Anterior cingulate cortex (tissue), 58 donors: ENCODE measurements at regions not wholly inside any gene's neighbourhood (a gene's known extent, or its start where the extent isn't known, plus 50 kb on each side); places are given as distances from the start of the nearest gene placed in this dataset.

Source experiments
- DNase-seq, 58 donors: peaks; one replicate each; lab custom pipeline; 2025; lab: John Stamatoyannopoulos, UW

DNA sequence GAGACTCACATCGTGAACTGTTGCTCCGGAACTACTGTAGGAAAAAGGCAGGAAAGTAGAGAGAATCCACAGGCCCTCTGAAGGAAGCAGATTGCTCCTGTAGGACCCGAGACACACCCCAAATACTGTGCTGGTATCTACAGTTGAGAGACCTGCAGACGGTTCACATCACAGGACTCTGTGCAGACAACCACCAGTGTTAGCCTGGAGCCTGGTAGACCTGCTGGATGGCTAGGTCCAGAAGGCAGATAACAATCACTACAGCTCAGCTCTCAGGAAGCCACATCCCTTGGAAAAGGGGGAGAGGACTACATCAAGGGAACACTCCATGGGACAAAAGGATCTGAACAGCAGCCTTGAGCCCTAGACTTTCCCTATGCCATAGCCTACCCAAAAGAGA lies 311.8 kb upstream of the PRKCQ start:
- DNase-seq, result no peak

DNA sequence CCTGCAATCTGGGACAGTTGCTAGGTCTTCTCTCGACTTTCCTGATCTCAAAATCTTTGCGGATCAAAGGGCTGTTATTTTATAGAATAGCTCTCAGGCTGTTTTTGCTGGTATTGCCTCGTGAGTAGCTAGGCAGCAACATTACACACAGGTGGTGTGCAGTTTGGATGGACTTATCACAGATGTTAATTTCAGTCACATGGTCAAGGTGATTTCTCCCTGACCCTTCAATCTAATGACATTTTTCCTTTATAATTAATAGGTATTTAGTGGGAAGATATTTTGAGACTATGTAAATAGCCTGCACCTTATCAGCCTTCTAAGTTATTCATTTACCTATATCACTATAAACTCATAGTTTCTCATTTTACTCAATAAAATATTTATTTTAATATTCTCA lies 309.6 kb upstream of the PRKCQ start:
- DNase-seq, result no peak

DNA sequence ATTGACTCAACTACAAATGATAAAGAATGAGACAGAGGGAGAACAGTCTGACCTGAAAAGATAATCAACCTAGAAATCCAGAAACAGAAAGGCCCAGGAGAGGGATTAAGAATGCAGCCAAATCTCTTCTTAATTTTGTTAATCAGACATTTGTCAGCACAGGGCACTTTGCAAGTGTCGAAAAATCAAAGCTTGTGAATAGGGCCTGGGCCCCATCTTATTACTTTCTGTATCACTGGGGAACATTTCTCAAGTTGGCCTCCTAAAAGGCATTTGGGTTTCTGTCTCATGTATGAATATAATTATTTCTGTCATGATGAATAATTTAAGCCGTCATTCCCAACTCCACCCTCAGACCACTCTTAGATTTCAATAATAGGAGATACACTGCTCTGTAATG lies 308.4 kb upstream of the PRKCQ start:
- DNase-seq, result no peak

- DNase-seq, result no peak
These were observed 305.2 kb upstream of the PRKCQ start for GRCh38 chr10:6885284-6885683.

- no peak for DNase-seq
These were observed 301.9 kb upstream of the PRKCQ start for GRCh38 chr10:6881987-6882386.

DNA sequence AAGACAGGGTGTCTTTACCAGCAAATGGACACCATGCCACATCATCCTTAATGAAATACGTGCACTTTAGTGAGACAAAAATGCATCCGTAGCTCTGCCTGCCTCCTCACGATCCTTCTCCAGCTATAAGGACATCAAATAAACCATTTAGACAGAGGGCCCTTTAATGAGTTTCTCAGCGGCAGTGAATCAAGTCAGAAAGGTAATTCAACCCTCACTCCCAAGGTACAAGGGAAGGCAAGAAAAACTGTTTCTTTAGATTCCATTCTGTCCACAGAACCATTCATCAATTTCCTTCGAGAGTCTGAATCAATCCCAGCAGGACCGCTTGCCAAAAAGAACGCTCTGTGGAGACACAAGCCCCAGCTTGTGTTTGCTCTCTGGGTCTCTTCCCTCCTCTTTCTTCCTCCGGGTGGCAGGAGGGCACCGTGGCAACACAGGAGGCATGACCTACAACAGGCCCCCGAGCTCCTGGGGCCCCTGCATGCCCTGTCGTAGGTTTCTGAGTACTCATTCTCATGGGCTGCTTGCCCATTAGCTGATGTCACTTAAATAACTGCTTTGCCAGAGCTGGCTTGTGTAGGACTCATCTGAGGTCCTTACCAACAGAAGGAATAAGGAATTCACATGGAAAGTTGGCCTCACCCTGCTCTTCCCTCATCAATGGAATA lies 297.8 kb upstream of the PRKCQ start:
- peak in 27 of 58 donors; percentile 0 to 59 (median 7) for DNase-seq

GRCh38 chr10:6877336-6877721 lies 297.3 kb upstream of the PRKCQ start:
- no peak for DNase-seq

DNA sequence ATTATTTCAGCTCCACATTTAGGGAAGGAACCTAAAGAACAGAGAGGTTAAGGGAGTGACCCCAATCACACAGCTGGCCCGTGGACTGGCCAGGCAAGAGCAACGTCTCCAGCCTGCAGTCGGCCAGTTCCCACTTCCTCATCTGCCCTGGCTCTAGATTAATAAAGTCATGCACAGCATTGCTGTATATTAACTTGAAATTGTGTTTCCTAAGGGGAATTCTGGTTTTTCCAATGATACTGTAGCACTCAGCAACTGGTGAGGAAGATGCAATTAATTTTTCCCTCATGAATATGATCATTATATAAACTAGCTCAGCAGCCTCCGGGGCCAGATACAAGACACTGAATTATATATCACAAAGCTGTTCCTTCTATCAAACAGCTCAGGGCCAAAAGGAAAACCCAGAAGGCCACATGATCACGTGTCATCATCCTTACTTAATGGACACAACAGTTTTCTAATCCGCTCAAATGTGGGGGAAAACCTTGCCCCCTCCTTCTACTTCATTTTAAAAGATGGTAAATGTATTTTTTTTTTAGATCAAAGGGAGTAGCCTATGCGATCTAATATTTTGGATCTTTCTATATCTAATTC lies 295.3 kb upstream of the PRKCQ start:
- DNase-seq, result no peak

DNA sequence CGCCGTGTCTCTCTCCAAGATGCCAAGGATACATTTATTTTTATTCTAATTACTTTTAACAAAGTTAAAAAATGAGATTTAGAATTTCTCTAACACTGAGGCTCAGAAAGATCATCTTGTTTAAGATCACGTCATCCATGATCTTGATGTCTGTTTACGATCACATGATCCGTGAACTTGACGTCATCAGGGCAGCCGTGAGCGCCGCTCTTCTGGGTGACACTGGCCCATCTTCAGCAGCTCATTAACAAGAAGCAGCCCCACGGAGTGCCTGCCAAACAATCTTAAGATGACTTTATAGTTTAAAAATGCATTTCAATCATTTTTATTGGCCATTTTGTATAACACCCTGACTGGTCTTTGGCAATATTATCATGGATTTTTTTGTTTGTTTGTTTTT lies 291.1 kb upstream of the PRKCQ start:
- DNase-seq, result no peak

GRCh38 chr10:6868036-6868725 lies 288.1 kb upstream of the PRKCQ start:
- no peak for DNase-seq

DNA sequence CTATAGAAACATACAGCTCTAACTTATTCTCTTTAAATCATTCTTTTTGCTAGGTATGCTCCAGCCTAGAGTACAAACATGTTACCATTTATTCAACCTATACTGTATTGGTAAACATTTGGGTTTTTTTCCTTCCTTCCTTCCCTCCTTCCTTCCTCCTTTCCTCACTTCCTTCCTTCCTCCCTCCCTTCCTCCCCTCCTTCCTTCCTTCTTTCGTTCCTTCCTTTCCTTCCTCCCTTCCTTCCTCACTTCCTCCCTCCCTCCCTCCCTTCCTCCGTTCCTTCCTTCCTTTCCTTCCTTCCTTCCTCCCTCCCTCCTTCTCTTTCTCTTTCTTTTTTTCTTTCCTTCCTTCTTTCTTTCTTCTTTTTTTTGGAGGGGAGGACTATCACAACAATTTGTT lies 286.7 kb upstream of the PRKCQ start:
- DNase-seq, result no peak

DNA sequence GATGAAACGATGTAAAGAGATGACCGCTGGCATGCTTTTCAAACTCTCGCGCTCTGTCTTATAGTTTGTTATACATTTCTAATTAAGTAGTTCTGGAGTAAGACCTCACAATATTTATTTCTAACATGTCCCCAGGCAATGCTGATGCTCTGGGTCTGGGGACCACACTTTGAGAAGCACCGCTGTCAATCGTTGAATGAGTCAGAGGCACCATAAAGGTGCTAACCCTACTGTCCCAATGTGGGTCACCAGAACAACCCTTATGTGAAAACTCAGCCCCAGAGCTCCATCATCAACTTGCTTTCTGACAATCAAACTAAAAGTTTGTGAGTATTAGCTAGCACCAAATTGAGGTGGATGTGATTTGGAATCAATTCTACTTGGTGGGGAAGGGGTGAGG lies 284.1 kb upstream of the PRKCQ start:
- no peak for DNase-seq

- no peak for DNase-seq
These were observed 283.3 kb upstream of the PRKCQ start for GRCh38 chr10:6863381-6863780.

GRCh38 chr10:6850452-6850851 lies 270.4 kb upstream of the PRKCQ start:
- DNase-seq, result no peak

GRCh38 chr10:6847561-6847960 lies 267.5 kb upstream of the PRKCQ start:
- DNase-seq, result no peak

DNA sequence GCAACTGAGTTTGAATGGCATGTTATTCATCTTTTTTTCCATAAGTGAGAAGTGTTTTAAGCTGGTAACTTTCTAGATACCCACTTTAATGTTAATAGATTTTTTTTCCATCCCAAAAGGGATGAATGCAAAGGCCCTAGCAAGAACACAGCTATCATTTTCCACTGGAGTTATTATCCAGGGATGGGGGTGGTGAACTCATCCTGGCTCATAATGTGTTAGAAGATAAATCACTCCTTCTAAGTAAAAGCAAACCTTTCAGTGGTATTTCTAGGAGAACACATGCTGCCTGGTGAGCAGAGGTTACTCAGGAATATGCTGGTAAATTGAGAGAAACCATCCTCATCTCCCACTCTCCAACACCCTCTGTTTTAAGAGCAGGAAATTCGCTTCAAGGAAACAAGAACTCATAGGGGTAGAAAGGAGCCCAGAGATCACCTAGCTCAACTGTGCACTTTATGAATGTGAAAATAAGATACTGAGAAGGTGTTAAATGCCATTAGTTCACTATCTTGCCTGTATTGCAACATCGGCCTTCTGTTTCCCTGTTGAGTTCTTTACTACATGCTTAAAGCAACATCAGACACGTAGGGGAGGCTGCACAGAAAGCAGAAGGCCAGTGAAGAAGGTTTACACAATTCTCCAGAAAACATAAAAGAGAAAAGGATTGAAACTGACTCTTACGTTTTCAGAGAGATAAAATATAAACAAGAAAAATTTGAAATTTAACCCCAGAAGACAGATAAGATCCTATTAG lies 264.0 kb upstream of the PRKCQ start:
- DNase-seq, result no peak

GRCh38 chr10:6843481-6843881 lies 263.4 kb upstream of the PRKCQ start:
- DNase-seq, result peak in 33 of 58 donors; percentile 1 to 83 (median 48)

GRCh38 chr10:6842722-6843121 lies 262.6 kb upstream of the PRKCQ start:
- no peak for DNase-seq

GRCh38 chr10:6841761-6842160 lies 261.7 kb upstream of the PRKCQ start:
- no peak for DNase-seq

DNA sequence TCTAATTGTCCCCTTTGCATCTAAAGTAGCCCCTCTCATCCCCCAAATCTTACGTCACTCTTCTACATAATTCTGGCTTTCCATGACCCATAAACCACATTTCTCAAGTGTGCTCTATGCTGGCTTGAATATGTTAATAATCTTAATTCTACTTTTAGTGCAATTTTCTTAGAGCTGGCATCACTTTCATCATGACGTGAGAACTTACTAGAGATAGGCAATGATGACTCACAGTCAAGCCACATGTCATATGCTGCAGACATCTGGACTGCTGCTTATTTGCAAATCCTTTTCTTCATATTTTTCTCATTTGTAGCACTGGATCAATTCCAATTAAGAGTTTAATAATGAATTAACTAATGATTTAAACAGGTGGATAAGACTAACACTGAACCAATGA lies 260.7 kb upstream of the PRKCQ start:
- peak in 1 of 58 donors; percentile 13 for DNase-seq

DNA sequence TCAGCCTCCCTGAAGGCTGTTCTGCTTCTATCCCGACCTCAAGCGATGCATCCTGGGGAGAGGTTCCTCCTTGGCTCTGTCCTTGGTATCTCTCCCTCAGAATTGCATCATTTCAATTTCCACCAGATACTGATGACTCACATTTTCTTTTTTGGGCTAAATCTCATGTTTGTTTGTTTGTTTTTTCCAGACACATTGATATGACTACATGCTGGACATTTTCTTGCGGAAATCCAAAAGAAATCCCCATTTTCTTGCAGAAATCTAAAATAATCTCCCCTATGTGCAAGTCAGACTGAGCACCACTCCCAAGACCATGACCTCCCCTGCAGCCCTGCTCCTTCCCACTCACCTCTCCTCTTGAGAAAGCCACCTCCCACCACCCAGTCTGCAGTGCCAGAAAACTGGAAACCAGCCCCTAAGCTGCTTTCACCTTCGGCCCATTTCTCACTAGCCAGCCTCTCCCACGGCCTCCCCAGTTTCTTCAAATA lies 260.2 kb upstream of the PRKCQ start:
- DNase-seq, result no peak
